ENCODE measurements at regions not wholly inside any gene's neighbourhood (a gene's known extent, or its start where the extent isn't known, plus 50 kb on each side); places are given as distances from the start of the nearest gene placed in this dataset.
"Not testable (repeated sequence)": the region's sequence is repeated elsewhere in the genome, so short reads cannot be mapped to it uniquely, and the experiment has no call there.

DNA sequence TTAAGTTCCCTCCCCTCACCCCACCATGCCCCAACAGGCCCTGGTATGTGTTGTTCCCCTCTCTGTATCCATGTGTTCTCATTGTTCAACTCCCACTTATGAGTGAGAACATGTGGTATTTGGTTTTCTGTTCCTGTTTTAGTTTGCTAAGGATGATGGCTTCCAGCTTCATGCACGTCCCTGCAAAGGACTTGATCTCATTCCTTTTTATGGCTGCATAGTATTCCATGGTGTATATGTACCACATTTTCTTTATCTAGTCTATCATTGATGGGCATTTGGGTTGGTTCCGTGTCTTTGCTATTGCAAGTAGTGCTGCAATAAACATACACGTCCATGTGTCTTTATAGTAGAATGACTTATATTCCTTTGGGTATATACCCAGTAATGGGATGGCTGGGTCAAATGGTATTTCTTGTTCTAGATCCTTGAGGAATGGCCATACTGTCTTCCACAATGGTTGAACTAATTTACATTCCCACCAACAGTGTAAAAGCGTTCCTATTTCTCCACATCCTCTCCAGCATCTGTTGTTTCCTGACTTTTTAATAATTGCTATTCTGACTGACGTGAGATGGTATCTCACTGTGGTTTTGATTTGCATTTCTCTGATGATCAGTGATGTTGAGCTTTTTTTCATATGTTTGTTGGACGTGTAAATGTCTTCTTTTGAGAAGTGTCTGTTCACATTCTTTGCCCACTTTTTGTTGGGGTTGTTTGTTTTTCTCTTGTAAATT lies 93.8 kb upstream of the TMEM17 start:
- ATAC-seq; intact Hi-C loops (cut with micrococcal nuclease); DNase-seq: not testable (repeated sequence)

DNA sequence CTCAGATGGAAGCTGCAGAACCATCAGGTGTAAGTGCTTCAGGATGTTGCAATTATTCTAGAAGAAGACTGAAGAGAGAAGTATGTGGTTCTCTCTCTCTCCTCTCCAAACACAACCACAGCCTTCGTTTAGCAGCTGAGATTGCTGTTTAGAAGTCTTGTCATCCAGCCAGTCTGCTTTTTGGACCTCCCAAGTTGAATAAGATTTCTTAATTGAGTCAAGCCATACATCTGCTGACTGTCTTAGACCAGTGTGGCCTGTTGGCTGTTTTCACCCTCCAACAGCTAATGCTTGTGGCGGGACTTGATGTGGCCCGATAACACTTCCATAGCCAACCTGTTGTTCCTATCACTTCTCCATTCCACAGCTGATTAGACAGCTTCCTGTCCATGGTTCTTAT lies 91.3 kb upstream of the TMEM17 start:
- intact Hi-C loops (cut with micrococcal nuclease), result no loop called here
- ATAC-seq (peak; percentile 14), DNase-seq (no peak)

- DNase-seq, result no peak
- intact Hi-C loops (cut with micrococcal nuclease), result no loop called here
- peak; percentile 58 for ATAC-seq
Measured at GRCh38 chr2:62596061-62596921, 90.3 kb upstream of the TMEM17 start.

DNA sequence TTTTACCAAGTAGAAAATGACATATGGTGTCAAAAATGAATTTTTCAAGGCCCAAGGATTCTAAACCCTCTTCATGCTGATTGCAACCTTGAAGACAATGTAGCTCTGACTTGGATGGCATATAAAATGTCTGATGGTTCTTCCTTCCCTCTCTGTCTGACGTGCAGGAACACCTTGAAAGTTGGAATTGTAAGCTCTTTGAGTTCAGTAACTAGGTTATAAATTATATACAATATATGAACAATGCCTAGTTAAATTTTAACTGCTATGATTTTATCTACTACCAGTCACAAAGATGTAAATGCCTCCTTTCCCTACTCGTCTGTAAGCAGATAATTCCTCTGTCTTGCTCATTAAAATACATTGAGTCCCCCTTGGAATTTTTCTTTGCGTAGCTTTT lies 89.5 kb upstream of the TMEM17 start:
- ATAC-seq (no peak), DNase-seq (no peak)
- intact Hi-C loops (cut with micrococcal nuclease), result no loop called here

DNA sequence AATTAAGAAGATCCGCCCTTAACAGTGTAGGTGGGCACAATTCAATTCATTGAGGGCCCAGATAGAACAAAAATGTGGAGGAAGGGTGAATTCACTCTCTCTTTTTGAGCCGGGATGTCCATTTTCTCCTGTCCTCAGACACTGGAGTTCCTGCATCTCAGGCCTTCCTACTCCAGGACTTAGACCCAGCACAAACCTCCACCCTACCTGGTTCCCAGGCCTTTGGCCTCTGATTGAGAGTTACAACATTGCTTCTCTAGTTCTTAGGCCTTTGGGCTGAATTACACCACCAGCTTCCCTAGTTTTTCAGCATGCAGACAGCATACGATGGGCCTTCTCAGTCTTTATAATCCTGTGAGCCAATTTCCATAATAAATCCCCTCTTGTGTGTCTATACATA lies 87.8 kb upstream of the TMEM17 start:
- intact Hi-C loops (cut with micrococcal nuclease), result no loop called here
- ATAC-seq (no peak), DNase-seq (no peak)

DNA sequence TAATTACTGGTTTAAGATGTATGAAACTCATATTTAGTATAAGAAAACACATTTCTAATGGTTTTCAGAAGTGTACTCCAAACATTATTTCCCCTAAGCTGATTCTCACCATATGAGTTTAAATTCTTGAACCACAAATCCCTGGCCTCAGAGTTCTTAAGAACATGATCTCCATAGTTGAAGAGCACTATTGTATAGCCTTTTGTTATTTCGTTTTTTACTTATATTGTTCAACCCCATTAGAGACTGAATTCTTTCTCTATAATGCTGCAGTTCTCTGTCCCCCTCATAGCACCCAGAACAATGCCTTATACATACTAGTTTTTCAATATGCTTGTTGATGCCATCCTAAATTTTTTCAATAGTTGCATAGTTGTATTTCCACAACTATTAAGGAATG lies 85.5 kb upstream of the TMEM17 start:
- ATAC-seq (no peak), DNase-seq (no peak)
- intact Hi-C loops (cut with micrococcal nuclease), result no loop called here

- DNase-seq (no peak), ATAC-seq (peak; percentile 62)
- intact Hi-C loops (cut with micrococcal nuclease), result no loop called here
Measured at GRCh38 chr2:62589691-62590356, 83.8 kb upstream of the TMEM17 start.

GRCh38 chr2:62587592-62587991 lies 81.6 kb upstream of the TMEM17 start:
- intact Hi-C loops (cut with micrococcal nuclease), result no loop called here
- DNase-seq, result no peak
- no peak for ATAC-seq

- DNase-seq, result no peak
- intact Hi-C loops (cut with micrococcal nuclease), result no loop called here
- ATAC-seq, result no peak
Measured at GRCh38 chr2:62586981-62587380, 81.0 kb upstream of the TMEM17 start.

DNA sequence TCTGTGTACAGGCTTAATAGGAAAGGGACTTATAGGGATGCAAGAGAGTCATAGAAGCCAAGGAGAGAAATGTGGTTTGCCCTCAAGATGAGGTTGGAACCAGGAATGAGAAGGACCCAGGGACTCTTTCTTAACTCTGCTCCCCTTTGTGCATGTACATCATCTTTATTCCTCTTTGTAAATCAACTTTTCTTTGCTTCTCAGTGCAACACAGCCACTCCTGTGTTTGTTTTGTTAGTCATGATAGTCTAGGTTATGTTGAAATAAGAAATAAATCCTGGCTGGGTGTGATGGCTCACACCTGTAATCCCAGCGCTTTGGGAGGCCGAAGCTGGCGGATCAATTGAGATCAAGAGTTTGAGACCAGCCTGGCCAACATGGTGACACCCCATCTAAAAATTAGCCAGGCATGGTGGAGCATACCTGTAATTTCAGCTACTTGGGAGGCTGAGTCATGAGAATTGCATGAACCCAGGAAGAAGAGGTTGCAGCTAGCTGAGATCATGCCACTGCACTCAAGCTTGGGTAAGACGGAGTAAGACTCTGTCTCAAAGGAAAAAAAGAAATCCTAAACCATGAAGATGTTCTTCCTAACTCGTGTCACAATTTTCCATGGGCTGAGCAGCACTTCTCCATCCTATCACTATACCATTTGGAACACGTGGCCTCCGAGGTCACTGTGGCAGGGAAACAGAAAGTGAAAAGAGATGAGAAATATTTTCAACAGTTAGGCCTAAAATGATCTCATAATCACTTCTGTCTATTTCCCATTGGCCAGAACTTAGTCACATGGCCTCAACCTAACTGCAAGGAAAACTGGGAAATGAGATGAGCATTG lies 73.0 kb upstream of the TMEM17 start:
- ATAC-seq, result no peak
- intact Hi-C loops (cut with micrococcal nuclease), result no loop called here
- DNase-seq, result no peak

DNA sequence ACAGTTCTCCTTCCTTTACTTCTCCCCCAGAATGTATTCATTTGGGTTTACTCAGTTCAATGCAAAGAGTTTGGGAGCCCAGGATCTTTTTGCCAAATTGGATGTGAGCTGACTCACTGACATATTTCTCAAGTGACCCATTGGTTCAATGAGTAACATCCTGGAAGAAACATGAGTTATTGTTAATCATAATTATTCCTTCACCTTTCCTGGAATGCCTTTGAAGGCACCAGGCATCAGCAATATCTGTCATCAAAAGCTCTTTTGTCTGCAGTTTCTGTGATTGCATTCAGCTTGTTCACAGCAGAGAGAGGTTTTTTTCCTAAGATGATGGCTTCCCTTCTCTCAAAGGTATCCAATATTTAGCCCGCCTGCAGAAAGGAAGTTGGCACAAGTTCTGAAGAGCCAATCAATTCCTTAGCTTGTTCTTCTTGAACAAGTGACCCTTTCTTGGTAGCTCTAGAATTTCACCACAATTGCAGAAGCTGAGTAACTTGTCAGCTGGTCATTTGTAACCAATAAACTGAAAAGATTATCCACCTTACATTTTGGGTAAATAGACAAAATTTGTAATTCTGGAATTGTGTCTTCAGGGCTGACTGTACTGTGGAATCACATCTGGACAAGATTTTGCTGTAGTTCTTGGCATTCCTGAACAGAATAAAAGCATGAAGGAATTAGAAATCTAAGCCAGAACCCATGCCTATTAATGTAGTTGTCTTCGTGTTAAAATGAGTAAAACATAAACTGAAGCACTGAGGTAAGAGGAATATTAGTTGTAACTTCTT lies 72.2 kb upstream of the TMEM17 start:
- ATAC-seq (no peak), DNase-seq (no peak)
- intact Hi-C loops (cut with micrococcal nuclease), result no loop called here

- no peak for DNase-seq
- ATAC-seq, result no peak
Measured at GRCh38 chr2:62576276-62576939, 70.4 kb upstream of the TMEM17 start.

DNA sequence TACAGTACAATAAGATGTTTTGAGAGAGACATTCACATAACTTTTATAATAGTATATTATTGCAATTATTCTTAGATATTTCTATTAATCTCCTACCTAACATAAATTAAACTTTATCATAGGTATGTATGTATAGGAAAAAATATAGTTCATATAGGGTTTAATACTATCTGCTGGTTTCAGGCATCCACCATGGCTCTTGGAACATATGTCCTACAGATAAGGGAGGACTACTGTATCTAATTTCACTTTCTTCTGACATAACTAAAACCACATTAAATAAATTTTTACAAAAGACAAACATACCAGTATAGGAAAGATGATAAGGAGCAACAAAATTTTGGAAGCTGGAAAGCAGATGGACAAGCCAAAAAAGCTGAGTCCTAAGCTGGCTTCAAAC lies 67.9 kb upstream of the TMEM17 start:
- intact Hi-C loops (cut with micrococcal nuclease), result no loop called here
- ATAC-seq (no peak), DNase-seq (no peak)

More at GRCh38 chr2:62576276-62576939, 70.4 kb upstream of the TMEM17 start:
- intact Hi-C loops (cut with micrococcal nuclease), result no loop called here

- intact Hi-C loops (cut with micrococcal nuclease), result no loop called here
Measured at GRCh38 chr2:62573137-62573731, 67.2 kb upstream of the TMEM17 start.

DNA sequence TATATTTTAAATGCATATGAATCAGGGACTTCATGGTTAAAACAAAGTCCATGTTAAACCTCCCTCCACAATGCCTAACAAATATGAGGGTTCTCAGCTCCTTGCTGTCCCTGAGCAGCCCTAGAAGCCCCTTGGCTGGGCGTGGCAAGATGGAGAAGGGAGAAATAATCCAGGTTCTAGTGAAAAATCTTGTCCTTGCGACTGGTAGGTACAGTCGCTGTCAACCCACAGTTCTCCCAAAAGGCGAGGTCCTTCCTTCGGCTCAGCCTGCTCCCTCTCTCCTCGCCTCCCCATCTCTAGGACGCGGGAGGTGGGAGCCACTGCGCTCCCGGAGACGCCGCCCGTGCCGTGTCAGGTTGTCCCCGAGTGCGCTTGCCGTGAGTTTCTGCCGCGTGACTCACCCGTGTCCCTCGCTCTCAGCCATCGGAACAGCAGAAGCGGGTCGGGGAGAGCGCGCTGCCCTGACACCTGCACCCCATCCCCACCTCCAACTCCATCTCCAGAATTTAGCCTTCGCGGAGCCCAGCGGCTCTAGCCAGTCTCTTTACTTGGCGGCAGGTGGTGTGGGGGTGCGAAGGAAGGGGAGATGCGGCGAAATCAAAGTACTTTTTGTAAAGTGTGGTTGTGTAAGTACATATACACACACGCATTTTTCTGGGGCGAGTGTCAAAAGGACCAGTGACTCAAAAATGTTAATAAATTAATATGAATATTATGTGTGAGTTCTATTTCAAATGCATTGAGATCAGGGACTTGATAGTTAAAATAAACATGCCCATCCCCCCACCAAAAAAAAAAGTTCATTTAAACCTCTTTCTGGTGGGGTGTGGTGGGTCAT lies 65.1 kb upstream of the TMEM17 start:
- intact Hi-C loops (cut with micrococcal nuclease), result no loop called here
- ATAC-seq, result peak; percentile 40
- no peak for DNase-seq

More at GRCh38 chr2:62573137-62573731, 67.2 kb upstream of the TMEM17 start:
- no peak for ATAC-seq
- DNase-seq, result no peak

GRCh38 chr2:62569907-62570841 lies 64.2 kb upstream of the TMEM17 start:
- ATAC-seq, result no peak
- DNase-seq, result no peak
- intact Hi-C loops (cut with micrococcal nuclease), result no loop called here
